LNCaP clone FGC (cell line): ENCODE measurements at regions not wholly inside any gene's neighbourhood (a gene's known extent, or its start where the extent isn't known, plus 50 kb on each side); places are given as distances from the start of the nearest gene placed in this dataset.

Experiments used
- DNase-seq: peaks from one replicate; pipeline ENCODE4 v3.0.0-alpha.2; 2011; ENCODE audit warnings: low read depth
- H3K4me3 ChIP-seq: 2 replicates; pipeline ENCODE4 v1.5.1; 2011; ENCODE audit warnings: mild to moderate bottlenecking, low read depth, low read length, control low read depth
- CTCF ChIP-seq: IDR thresholded peaks from 2 replicates; pipeline ENCODE4 v1.5.1; 2012; ENCODE audit warnings: mild to moderate bottlenecking; ENCODE audit not compliant: control insufficient read depth, insufficient read depth; ENCODE audit errors: extremely low read depth

GRCh38 chr6:49004801-49005200, 458.3 kb downstream of the MMUT start:
- TF ChIP-seq CTCF = no peak
- H3K4me3 ChIP-seq = no peak overlapping the region
- no peak for DNase-seq

DNA sequence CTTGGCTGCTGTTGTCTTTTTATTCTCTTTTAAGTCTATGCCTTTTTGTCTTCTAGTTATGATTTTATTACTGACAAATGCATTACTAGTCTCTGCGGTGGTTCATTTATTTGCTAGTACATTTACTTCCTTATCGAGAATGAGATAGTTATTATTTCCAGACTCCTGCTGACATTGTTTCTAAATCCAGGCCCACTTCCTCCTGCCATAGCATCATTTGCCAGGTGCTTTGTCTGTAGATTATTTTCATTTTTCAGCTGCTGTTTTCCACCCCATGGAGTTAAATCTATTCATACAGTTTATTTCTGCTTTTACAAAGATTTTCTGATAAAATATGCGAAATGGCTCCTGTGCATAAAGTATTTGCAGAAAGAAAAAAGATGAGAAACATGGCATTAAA, 459.7 kb downstream of the MMUT start:
- no peak overlapping the region for H3K4me3 ChIP-seq
- DNase-seq = no peak
- no peak for TF ChIP-seq CTCF

DNA sequence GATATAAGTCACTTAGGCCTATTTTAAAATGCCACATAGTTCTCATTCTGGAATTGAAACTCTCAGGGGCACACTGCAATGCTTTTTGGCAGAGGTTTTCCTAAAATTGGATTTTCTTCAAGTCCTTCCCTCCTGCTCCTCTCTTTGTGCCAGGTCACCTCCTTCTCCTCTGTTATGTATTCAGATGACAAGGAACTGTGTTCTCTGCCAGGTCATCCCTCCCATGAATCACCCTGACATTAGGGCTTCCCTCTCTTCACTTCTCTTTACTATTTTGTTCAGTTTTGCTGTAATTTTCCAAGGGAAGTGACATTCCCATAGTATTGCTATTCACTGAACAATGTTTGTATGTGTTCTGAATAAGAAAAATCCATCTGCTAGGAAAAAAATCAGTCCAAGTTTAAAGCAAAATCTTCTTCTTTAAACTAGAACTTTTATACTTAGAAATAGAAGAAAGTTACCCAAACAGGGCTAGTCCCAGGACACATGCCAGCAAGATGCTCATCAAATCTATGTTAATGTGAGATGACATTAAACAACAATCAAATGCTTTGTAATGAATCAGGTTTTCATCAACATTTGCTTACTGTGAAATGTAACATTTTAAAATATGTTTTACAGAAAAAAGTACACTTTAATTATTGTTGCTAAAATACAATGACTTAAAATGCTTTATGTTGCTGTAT, 461.1 kb downstream of the MMUT start:
- DNase-seq = no peak
- no peak for TF ChIP-seq CTCF
- no peak overlapping the region for H3K4me3 ChIP-seq

GRCh38 chr6:48998574-48998973, 464.5 kb downstream of the MMUT start:
- DNase-seq = no peak
- H3K4me3 ChIP-seq = no peak overlapping the region
- no peak for TF ChIP-seq CTCF

DNA sequence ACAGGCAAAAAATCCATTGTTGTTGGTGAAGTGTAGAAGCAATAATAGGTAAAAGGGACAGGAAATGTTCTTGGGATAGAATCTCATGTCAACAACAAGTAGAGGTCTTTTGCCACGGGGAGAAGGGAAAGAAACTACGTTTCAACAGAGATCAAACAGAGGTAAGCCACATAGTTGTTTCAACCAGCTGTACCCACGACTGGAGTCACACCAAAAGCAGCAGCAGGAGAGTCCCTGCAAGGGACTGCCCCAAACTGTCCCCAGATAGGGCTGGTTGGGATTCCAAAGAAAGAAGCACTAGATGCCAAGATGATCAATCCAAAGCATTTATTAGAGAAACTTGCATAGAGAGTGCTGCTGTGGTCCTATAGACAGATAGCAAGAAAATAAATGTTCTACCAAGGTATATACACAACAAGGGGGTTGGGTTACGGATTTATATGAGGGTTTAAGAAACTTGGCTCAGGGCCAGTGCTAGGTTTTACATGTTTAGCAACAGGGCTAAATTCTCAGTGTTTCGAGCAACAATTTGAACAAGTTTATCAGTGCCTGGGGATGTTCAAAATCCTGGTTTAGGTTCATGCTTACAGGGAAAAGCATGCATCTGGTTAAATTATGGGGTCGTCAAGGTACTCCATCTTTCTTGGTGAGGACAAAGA, 466.5 kb downstream of the MMUT start:
- DNase-seq = no peak
- no peak for TF ChIP-seq CTCF
- no peak overlapping the region for H3K4me3 ChIP-seq

DNA sequence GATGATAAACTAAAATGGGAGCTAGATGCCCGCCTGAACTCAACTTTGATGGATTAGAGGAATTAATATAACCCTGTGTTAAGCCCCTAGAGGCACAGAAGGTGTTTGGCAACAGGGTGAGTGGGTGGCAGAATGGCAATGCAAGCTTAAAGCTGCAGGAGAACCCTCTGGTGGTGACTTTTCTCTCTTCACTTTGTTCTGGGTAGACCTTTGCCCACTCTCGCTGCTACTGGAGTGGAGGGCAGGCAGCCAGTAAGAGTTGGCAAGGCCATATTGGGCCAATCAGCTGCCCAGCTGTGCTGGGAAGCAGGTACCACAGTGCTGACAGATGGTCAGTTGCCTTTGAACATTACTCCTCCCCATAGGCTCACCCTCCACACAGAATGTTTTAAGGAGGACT, 468.2 kb downstream of the MMUT start:
- no peak for TF ChIP-seq CTCF
- no peak overlapping the region for H3K4me3 ChIP-seq
- DNase-seq = no peak

DNA sequence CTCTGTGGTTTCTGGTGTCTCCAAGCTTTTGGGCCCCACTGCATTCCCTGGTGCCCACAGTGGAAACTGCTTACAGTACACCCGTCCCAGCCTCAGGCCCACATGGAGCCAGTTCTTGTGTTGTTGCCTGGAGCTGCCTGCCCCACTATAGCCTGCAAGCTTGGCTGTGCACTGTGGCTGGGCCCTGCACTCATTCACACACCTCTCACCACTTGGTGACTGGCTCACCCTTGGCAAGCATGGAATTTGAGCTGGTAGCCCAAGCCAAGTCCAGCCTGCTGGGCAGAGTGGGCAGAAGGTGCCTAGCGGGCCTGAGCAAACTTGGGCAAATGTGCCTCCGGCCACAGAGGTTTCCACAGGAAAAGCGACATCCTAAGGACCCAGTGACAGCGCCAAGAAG, 472.3 kb downstream of the MMUT start:
- no peak for TF ChIP-seq CTCF
- DNase-seq = no peak
- H3K4me3 ChIP-seq = no peak overlapping the region
